Hepatocyte (in vitro differentiated cells): ENCODE measurements at regions not wholly inside any gene's neighbourhood (a gene's known extent, or its start where the extent isn't known, plus 50 kb on each side); places are given as distances from the start of the nearest gene placed in this dataset.

ENCODE experiments used
- DNase-seq: peaks from one replicate; pipeline ENCODE4 v3.0.0-alpha.2; 2016; ENCODE audit warnings: low spot score
- H2AFZ ChIP-seq: fragments of 200-600 bp; sonication (generic); 2 replicates; pipeline ENCODE4 v1.6.0; 2016; ENCODE audit warnings: antibody characterized with exemption, mild to moderate bottlenecking
- H3K27ac ChIP-seq: fragments of 200-600 bp; sonication (generic); 2 replicates; pipeline ENCODE4 v1.5.1; 2016; ENCODE audit warnings: mild to moderate bottlenecking
- H3K27me3 ChIP-seq: fragments of 200-600 bp; sonication (generic); 2 replicates; pipeline ENCODE4 v1.6.1; 2016
- H3K36me3 ChIP-seq: fragments of 200-600 bp; sonication (generic); replicated peaks from 2 replicates; pipeline ENCODE4 v1.5.1; 2016; ENCODE audit warnings: low read depth; ENCODE audit not compliant: insufficient read depth
- H3K4me1 ChIP-seq: fragments of 200-600 bp; sonication (generic); 2 replicates; pipeline ENCODE4 v1.5.1; 2016; ENCODE audit warnings: mild to moderate bottlenecking, moderate library complexity; ENCODE audit not compliant: insufficient read depth
- H3K4me2 ChIP-seq: fragments of 200-600 bp; sonication (generic); 2 replicates; pipeline ENCODE4 v1.6.0; 2016
- H3K4me3 ChIP-seq: fragments of 200-600 bp; sonication (generic); 2 replicates; pipeline ENCODE4 v1.5.1; 2016; ENCODE audit warnings: mild to moderate bottlenecking
- H3K79me2 ChIP-seq: fragments of 200-600 bp; sonication (generic); 2 replicates; pipeline ENCODE4 v1.6.0; 2017; ENCODE audit warnings: mild to moderate bottlenecking
- H3K9me2 ChIP-seq: fragments of 200-600 bp; sonication (generic); replicated peaks from 2 replicates; pipeline ENCODE4 v1.6.0; 2017; ENCODE audit warnings: mild to moderate bottlenecking; ENCODE audit not compliant: insufficient read depth
- H3K9me3 ChIP-seq: fragments of 200-600 bp; sonication (generic); 2 replicates; pipeline ENCODE4 v1.5.1; 2016; ENCODE audit warnings: low read depth, mild to moderate bottlenecking
- H4K20me1 ChIP-seq: fragments of 200-600 bp; sonication (generic); 2 replicates; pipeline ENCODE4 v1.6.0; 2016; ENCODE audit warnings: mild to moderate bottlenecking; ENCODE audit not compliant: insufficient read depth, poor library complexity, severe bottlenecking
- CTCF ChIP-seq: fragments of 200-600 bp; sonication (generic); IDR thresholded peaks from 2 replicates; pipeline ENCODE4 v1.5.1; 2016; ENCODE audit warnings: antibody characterized with exemption, mild to moderate bottlenecking; ENCODE audit not compliant: poor library complexity
- EZH2 ChIP-seq: fragments of 200-600 bp; sonication (generic); IDR thresholded peaks from 2 replicates; pipeline ENCODE4 v1.6.1; 2016; ENCODE audit warnings: antibody characterized with exemption, mild to moderate bottlenecking, borderline replicate concordance
- EZH2phosphoT487 ChIP-seq: fragments of 200-600 bp; sonication (generic); IDR thresholded peaks from one replicate; pipeline ENCODE4 v1.6.1; 2018; ENCODE audit warnings: antibody characterized with exemption, mild to moderate bottlenecking, low read depth, moderate library complexity; ENCODE audit not compliant: unreplicated experiment, severe bottlenecking
- WGBS: methylation state at CpG from one replicate; pipeline ENCODE4 v1.1.6; 2016; ENCODE audit warnings: low lambda C conversion rate; ENCODE audit errors: missing lambda C conversion rate; 5-methylcytosine and 5-hydroxymethylcytosine counted together

- H3K4me2 ChIP-seq = no peak overlapping the region
- H3K27me3 ChIP-seq = no peaks in the 10 kb centered on the region
- TF ChIP-seq CTCF = no peak
- no peak for TF ChIP-seq EZH2phosphoT487
- TF ChIP-seq EZH2 = no peak
- H2AFZ ChIP-seq = no peak overlapping the region
- H3K27ac ChIP-seq = no peak overlapping the region
- no peaks in the 10 kb centered on the region for H3K9me3 ChIP-seq
- no peaks in the 10 kb centered on the region for H3K4me1 ChIP-seq
- DNase-seq = no peak
- no peaks in the 10 kb centered on the region for H3K36me3 ChIP-seq
- no peak overlapping the region for H3K4me3 ChIP-seq
- WGBS = 91% methylated on average over 7 of the region's 7 CpGs
- no peaks in the 10 kb centered on the region for H3K79me2 ChIP-seq
- no peaks in the 10 kb centered on the region for H4K20me1 ChIP-seq
- no peaks in the 10 kb centered on the region for H3K9me2 ChIP-seq
Observed at GRCh38 chr13:34588362-34588761, 353.7 kb upstream of the NBEA start.

- no peak overlapping the region for H3K4me3 ChIP-seq
- no peak overlapping the region for H3K27ac ChIP-seq
- H3K79me2 ChIP-seq = no peaks in the 10 kb centered on the region
- no peaks in the 10 kb centered on the region for H4K20me1 ChIP-seq
- no peak for DNase-seq
- H3K27me3 ChIP-seq = no peaks in the 10 kb centered on the region
- H3K4me2 ChIP-seq = no peak overlapping the region
- no peaks in the 10 kb centered on the region for H3K4me1 ChIP-seq
- H3K36me3 ChIP-seq = no peaks in the 10 kb centered on the region
- no peak for TF ChIP-seq CTCF
- TF ChIP-seq EZH2 = no peak
- no peak for TF ChIP-seq EZH2phosphoT487
- H3K9me3 ChIP-seq = no peaks in the 10 kb centered on the region
- 100% methylated on average over 3 of the region's 3 CpGs for WGBS
- H3K9me2 ChIP-seq = no peaks in the 10 kb centered on the region
- H2AFZ ChIP-seq = no peak overlapping the region
Observed at GRCh38 chr13:34589581-34589980, 352.5 kb upstream of the NBEA start.

- Histone ChIP-seq H2AFZ (no peak overlapping the region), H3K9me3 (no peaks in the 10 kb centered on the region), H3K36me3 (no peaks in the 10 kb centered on the region), H3K9me2 (no peaks in the 10 kb centered on the region), H3K27ac (no peak overlapping the region), H4K20me1 (no peaks in the 10 kb centered on the region), H3K79me2 (no peaks in the 10 kb centered on the region), H3K4me2 (no peak overlapping the region), H3K4me1 (no peaks in the 10 kb centered on the region), H3K27me3 (no peaks in the 10 kb centered on the region), H3K4me3 (no peak overlapping the region)
- no peak for DNase-seq
- no peak for TF ChIP-seq EZH2
- no peak for TF ChIP-seq CTCF
- TF ChIP-seq EZH2phosphoT487 = no peak
- 84% methylated on average over 3 of the region's 3 CpGs for WGBS
Observed at GRCh38 chr13:34591129-34591528, 350.9 kb upstream of the NBEA start.

GRCh38 chr13:34591900-34592529, 350.1 kb upstream of the NBEA start:
- no peak overlapping the region for H2AFZ ChIP-seq
- no peak overlapping the region for H3K4me3 ChIP-seq
- H3K9me3 ChIP-seq = no peaks in the 10 kb centered on the region
- no peak overlapping the region for H3K4me2 ChIP-seq
- H3K27me3 ChIP-seq = no peaks in the 10 kb centered on the region
- no peak overlapping the region for H3K27ac ChIP-seq
- no peaks in the 10 kb centered on the region for H3K9me2 ChIP-seq
- no peak for DNase-seq
- 82% methylated on average over 2 of the region's 2 CpGs for WGBS
- H3K79me2 ChIP-seq = no peaks in the 10 kb centered on the region
- no peaks in the 10 kb centered on the region for H3K36me3 ChIP-seq
- no peaks in the 10 kb centered on the region for H4K20me1 ChIP-seq
- no peaks in the 10 kb centered on the region for H3K4me1 ChIP-seq
- no peak for TF ChIP-seq EZH2
- no peak for TF ChIP-seq EZH2phosphoT487
- no peak for TF ChIP-seq CTCF
